OCI-LY7 (cell line): ENCODE measurements at regions not wholly inside any gene's neighbourhood (a gene's known extent, or its start where the extent isn't known, plus 50 kb on each side); places are given as distances from the start of the nearest gene placed in this dataset.

Experiments
- BruUV-seq: library from RNA; stranded (reverse); fragments of 400-500 nt; replicated peaks from 2 replicates; lab custom pipeline; 2021; lab: Mats Ljungman, UMichigan
- CTCF ChIA-PET: fragments of 300-600 bp; sonication (Branson Sonifier 250); formaldehyde crosslinking; loops from one replicate; lab custom pipeline; 2022; ENCODE audit warnings: antibody characterized with exemption; ENCODE audit not compliant: unreplicated experiment; lab: Charles Lee
- POLR2A ChIA-PET: fragments of 300-600 bp; sonication (Branson Sonifier 250); formaldehyde crosslinking; loops from one replicate; lab custom pipeline; 2022; ENCODE audit warnings: antibody characterized with exemption; lab: Charles Lee
- DNase-seq: peaks from one replicate; pipeline ENCODE4 v3.0.0-alpha.2; 2015; ENCODE audit warnings: low spot score
- H2AFZ ChIP-seq: fragments of 200-600 bp; sonication (generic), shearing (Covaris generic); 2 replicates; pipeline ENCODE4 v1.6.1; 2014; ENCODE audit warnings: mild to moderate bottlenecking, antibody characterized with exemption, low read length, moderate library complexity
- H3K27ac ChIP-seq: fragments of 200-600 bp; sonication (generic); 2 replicates; pipeline ENCODE4 v1.5.1; 2014; ENCODE audit warnings: mixed run types, low read depth, mild to moderate bottlenecking, moderate library complexity, low read length, inconsistent platforms; ENCODE audit not compliant: poor library complexity, severe bottlenecking
- H3K36me3 ChIP-seq: fragments of 200-600 bp; sonication (generic); 2 replicates; pipeline ENCODE4 v1.6.1; 2014; ENCODE audit warnings: mild to moderate bottlenecking, antibody characterized with exemption, low read length, moderate library complexity, mixed read lengths; ENCODE audit not compliant: insufficient read depth
- H3K4me1 ChIP-seq: fragments of 200-600 bp; sonication (generic); 2 replicates; pipeline ENCODE4 v1.5.1; 2014; ENCODE audit warnings: mild to moderate bottlenecking, low read length; ENCODE audit not compliant: insufficient read depth, poor library complexity, severe bottlenecking
- H3K4me2 ChIP-seq: fragments of 200-600 bp; sonication (generic); 2 replicates; pipeline ENCODE4 v1.6.1; 2014; ENCODE audit warnings: mild to moderate bottlenecking, low read length
- H3K4me3 ChIP-seq: fragments of 200-600 bp; sonication (generic); 2 replicates; pipeline ENCODE4 v1.5.1; 2014; ENCODE audit warnings: mild to moderate bottlenecking, low read depth, low read length; ENCODE audit not compliant: poor library complexity, severe bottlenecking
- H3K79me2 ChIP-seq: fragments of 200-600 bp; sonication (generic); 2 replicates; pipeline ENCODE4 v1.6.1; 2016; ENCODE audit warnings: low read depth, mild to moderate bottlenecking, low read length, moderate library complexity, mixed read lengths; ENCODE audit not compliant: insufficient read depth
- H3K9me2 ChIP-seq: fragments of 200-600 bp; sonication (generic); 2 replicates; pipeline ENCODE4 v1.6.1; 2016; ENCODE audit warnings: mild to moderate bottlenecking, low read length, mixed read lengths; ENCODE audit not compliant: insufficient read depth
- H3K9me3 ChIP-seq: fragments of 200-600 bp; sonication (generic); 2 replicates; pipeline ENCODE4 v1.6.1; 2014; ENCODE audit warnings: mild to moderate bottlenecking, mixed run types, low read length, mixed read lengths
- H4K20me1 ChIP-seq: fragments of 200-600 bp; sonication (generic); 2 replicates; pipeline ENCODE4 v1.6.1; 2014; ENCODE audit warnings: mild to moderate bottlenecking, antibody characterized with exemption, low read length, moderate library complexity, mixed read lengths; ENCODE audit not compliant: insufficient read depth
- CTCF ChIP-seq: fragments of 200-600 bp; sonication (generic); conservative IDR thresholded peaks from 2 replicates; pipeline ENCODE4 v1.5.1; 2014; ENCODE audit warnings: mild to moderate bottlenecking, antibody characterized with exemption, low read length, moderate library complexity, mixed read lengths
- EZH2phosphoT487 ChIP-seq: fragments of 200-600 bp; sonication (generic); IDR thresholded peaks from 2 replicates; pipeline ENCODE4 v1.6.1; 2018; ENCODE audit warnings: low read depth, borderline replicate concordance, mild to moderate bottlenecking, mixed run types, antibody characterized with exemption, low read length, moderate library complexity, mixed read lengths
- intact Hi-C: fragments of 100-400 bp; cut with micrococcal nuclease; formaldehyde crosslinking; loops from one replicate; pipeline ENCODE4 v1.10.0; 2022; ENCODE audit not compliant: unreplicated experiment

DNA sequence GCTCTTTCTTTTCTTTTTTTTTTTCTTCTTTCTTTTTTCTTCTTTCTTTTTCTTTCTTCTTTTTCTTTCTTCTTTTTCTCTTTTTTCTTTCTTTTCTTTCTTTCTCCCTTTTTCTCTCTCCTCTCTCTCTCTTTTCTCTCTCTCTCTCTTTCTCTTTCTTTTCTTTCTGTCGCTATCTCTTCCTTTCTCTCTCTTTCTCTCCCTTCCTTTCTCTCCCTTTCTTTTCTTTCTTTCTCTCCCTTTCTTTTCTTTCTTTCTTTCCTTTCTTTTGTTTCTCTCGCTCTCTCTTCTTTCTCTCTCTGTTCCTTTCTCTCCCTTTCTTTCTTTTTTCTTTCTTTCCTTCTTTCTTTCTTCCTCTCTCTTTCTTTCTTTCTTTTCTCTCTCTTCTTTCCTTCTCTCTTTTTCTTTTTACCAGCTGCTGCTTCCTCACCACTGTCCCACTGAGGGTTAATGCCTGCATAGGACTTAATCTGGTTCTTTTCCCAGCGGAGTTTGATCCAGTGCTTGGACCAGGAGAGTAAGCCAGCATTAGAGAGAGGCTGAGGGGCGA lies 145.4 kb upstream of the SIX2 start:
- CTCF ChIA-PET = no interaction called here
- Histone ChIP-seq H2AFZ (0 out of 2 replicates have a peak overlapping the region, but pooled peaks have one; percentile 18), H3K79me2 (no peaks in the 10 kb centered on the region), H3K4me2 (no peak overlapping the region), H3K9me3 (peaks cover 18% of the 10 kb centered on the region), H3K9me2 (no peaks in the 10 kb centered on the region), H3K4me3 (no peak overlapping the region), H3K27ac (no peak overlapping the region), H3K36me3 (no peaks in the 10 kb centered on the region; the same call in 1 of the 2 replicates), H3K4me1 (peaks cover 13% of the 10 kb centered on the region), H4K20me1 (no peaks in the 10 kb centered on the region)
- no peak for DNase-seq
- no TSS peak for BruUV-seq
- TF ChIP-seq EZH2phosphoT487 (no peak), CTCF (no peak)
- intact Hi-C loops = no loop called here
- POLR2A ChIA-PET = interaction anchor here (0.6 kb wide), 1 partner anchor 699 kb away, joined by 3 read pairs; no protein-coding TSS in a partner anchor

DNA sequence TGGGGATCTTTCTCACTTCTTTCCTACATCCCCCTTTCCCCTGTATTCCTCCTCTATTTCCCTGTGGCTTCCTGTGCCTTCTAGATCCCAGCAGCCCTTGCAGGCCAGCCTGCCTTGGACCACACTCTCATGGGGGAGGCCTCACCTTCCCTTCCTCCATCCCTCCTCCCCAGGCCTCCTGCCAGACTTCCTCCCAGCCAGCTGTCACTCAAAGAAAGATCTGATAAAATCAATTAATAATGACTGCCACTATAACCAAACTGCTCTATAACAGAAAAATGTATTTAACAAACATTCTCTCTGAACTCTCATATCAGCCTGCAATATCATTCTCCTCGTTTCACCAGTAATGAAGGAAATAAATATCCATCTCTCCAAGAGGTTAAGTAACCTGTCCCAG lies 144.9 kb upstream of the SIX2 start:
- Histone ChIP-seq H4K20me1 (no peaks in the 10 kb centered on the region), H3K4me1 (peaks cover 13% of the 10 kb centered on the region), H3K9me3 (peaks cover 18% of the 10 kb centered on the region), H2AFZ (no peak overlapping the region), H3K27ac (no peak overlapping the region), H3K79me2 (no peaks in the 10 kb centered on the region), H3K4me3 (no peak overlapping the region), H3K36me3 (no peaks in the 10 kb centered on the region; the same call in 1 of the 2 replicates), H3K9me2 (no peaks in the 10 kb centered on the region), H3K4me2 (no peak overlapping the region)
- intact Hi-C loops = no loop called here
- no peak for TF ChIP-seq EZH2phosphoT487
- no peak for TF ChIP-seq CTCF
- no TSS peak for BruUV-seq
- ChIA-PET POLR2A (no interaction called here), CTCF (no interaction called here)
- DNase-seq = no peak

GRCh38 chr2:45153121-45153520 lies 143.9 kb upstream of the SIX2 start:
- Histone ChIP-seq H3K36me3 (no peaks in the 10 kb centered on the region; the same call in 1 of the 2 replicates), H3K4me1 (peaks cover 6% of the 10 kb centered on the region), H3K9me2 (no peaks in the 10 kb centered on the region), H3K9me3 (peaks cover 18% of the 10 kb centered on the region), H3K27ac (no peak overlapping the region), H2AFZ (no peak overlapping the region), H4K20me1 (no peaks in the 10 kb centered on the region), H3K4me3 (no peak overlapping the region), H3K79me2 (no peaks in the 10 kb centered on the region), H3K4me2 (no peak overlapping the region)
- ChIA-PET POLR2A (no interaction called here), CTCF (no interaction called here)
- DNase-seq = no peak
- intact Hi-C loops = no loop called here
- no peak for TF ChIP-seq CTCF
- TF ChIP-seq EZH2phosphoT487 = no peak
- no TSS peak for BruUV-seq
